ENCODE measurements at regions not wholly inside any gene's neighbourhood (a gene's known extent, or its start where the extent isn't known, plus 50 kb on each side); places are given as distances from the start of the nearest gene placed in this dataset.
"Not testable (repeated sequence)": the region's sequence is repeated elsewhere in the genome, so short reads cannot be mapped to it uniquely, and the experiment has no call there.

GRCh38 chr2:210956101-210956500 lies 399.7 kb downstream of the CPS1 start:
- H3K27ac ChIP-seq (ENCODE audit: low read depth, low read length) = no peak overlapping the region
- H3K4me3 ChIP-seq (ENCODE audit: low read length) = no peak overlapping the region

GRCh38 chr2:210961249-210961648 lies 404.9 kb downstream of the CPS1 start:
- WGBS = 81% methylated on average over 2 of the region's 2 CpGs
- H3K4me1 ChIP-seq (ENCODE audit: insufficient read depth, low read length) = no peaks in the 10 kb centered on the region
- H3K9ac ChIP-seq (ENCODE audit: low read depth, low read length) = no peak overlapping the region
- no peaks in the 10 kb centered on the region for H3K9me3 ChIP-seq (ENCODE audit: insufficient read depth, low read depth, low read length)
- no peak overlapping the region for H3K27ac ChIP-seq (ENCODE audit: low read depth, low read length)
- no peak overlapping the region for H3K4me3 ChIP-seq (ENCODE audit: low read length)
- H3K27me3 ChIP-seq (ENCODE audit: insufficient read depth, low read length) = no peaks in the 10 kb centered on the region
- H3K36me3 ChIP-seq (ENCODE audit: insufficient read depth, low read length) = no peaks in the 10 kb centered on the region

More at GRCh38 chr2:210956101-210956500, 399.7 kb downstream of the CPS1 start:
- H3K27me3 ChIP-seq (ENCODE audit: insufficient read depth, low read length) = no peaks in the 10 kb centered on the region
- no peak overlapping the region for H3K9ac ChIP-seq (ENCODE audit: low read depth, low read length)
- H3K4me1 ChIP-seq (ENCODE audit: insufficient read depth, low read length) = no peaks in the 10 kb centered on the region
- H3K9me3 ChIP-seq (ENCODE audit: insufficient read depth, low read depth, low read length) = no peaks in the 10 kb centered on the region
- no peaks in the 10 kb centered on the region for H3K36me3 ChIP-seq (ENCODE audit: insufficient read depth, low read length)

- Histone ChIP-seq H3K27ac (ENCODE audit: low read depth, low read length) (no peak overlapping the region), H3K9me3 (ENCODE audit: insufficient read depth, low read depth, low read length) (no peaks in the 10 kb centered on the region), H3K36me3 (ENCODE audit: insufficient read depth, low read length) (no peaks in the 10 kb centered on the region), H3K9ac (ENCODE audit: low read depth, low read length) (no peak overlapping the region), H3K27me3 (ENCODE audit: insufficient read depth, low read length) (no peaks in the 10 kb centered on the region), H3K4me1 (ENCODE audit: insufficient read depth, low read length) (no peaks in the 10 kb centered on the region), H3K4me3 (ENCODE audit: low read length) (no peak overlapping the region)
- no CpG with 5 or more reads among the region's 2 CpGs for WGBS
Measured at GRCh38 chr2:210963386-210963785, 407.0 kb downstream of the CPS1 start.

- Histone ChIP-seq H3K9me3 (ENCODE audit: insufficient read depth, low read depth, low read length) (no peaks in the 10 kb centered on the region), H3K9ac (ENCODE audit: low read depth, low read length) (no peak overlapping the region), H3K27me3 (ENCODE audit: insufficient read depth, low read length) (no peaks in the 10 kb centered on the region), H3K4me3 (ENCODE audit: low read length) (no peak overlapping the region), H3K4me1 (ENCODE audit: insufficient read depth, low read length) (no peaks in the 10 kb centered on the region), H3K36me3 (ENCODE audit: insufficient read depth, low read length) (no peaks in the 10 kb centered on the region), H3K27ac (ENCODE audit: low read depth, low read length) (no peak overlapping the region)
- WGBS = 96% methylated on average over 2 of the region's 2 CpGs
Measured at GRCh38 chr2:210964141-210964764, 407.9 kb downstream of the CPS1 start.

GRCh38 chr2:210965472-210965871 lies 409.1 kb downstream of the CPS1 start:
- WGBS = 97% methylated on average over 3 of the region's 3 CpGs
- H3K4me1 ChIP-seq (ENCODE audit: insufficient read depth, low read length) = no peaks in the 10 kb centered on the region
- no peaks in the 10 kb centered on the region for H3K9me3 ChIP-seq (ENCODE audit: insufficient read depth, low read depth, low read length)
- no peak overlapping the region for H3K9ac ChIP-seq (ENCODE audit: low read depth, low read length)
- no peaks in the 10 kb centered on the region for H3K36me3 ChIP-seq (ENCODE audit: insufficient read depth, low read length)
- no peak overlapping the region for H3K4me3 ChIP-seq (ENCODE audit: low read length)
- H3K27me3 ChIP-seq (ENCODE audit: insufficient read depth, low read length) = no peaks in the 10 kb centered on the region
- no peak overlapping the region for H3K27ac ChIP-seq (ENCODE audit: low read depth, low read length)

GRCh38 chr2:210966330-210966729 lies 409.9 kb downstream of the CPS1 start:
- no peak overlapping the region for H3K27ac ChIP-seq (ENCODE audit: low read depth, low read length)
- no peaks in the 10 kb centered on the region for H3K27me3 ChIP-seq (ENCODE audit: insufficient read depth, low read length)
- no peaks in the 10 kb centered on the region for H3K9me3 ChIP-seq (ENCODE audit: insufficient read depth, low read depth, low read length)
- H3K4me1 ChIP-seq (ENCODE audit: insufficient read depth, low read length) = no peaks in the 10 kb centered on the region
- H3K9ac ChIP-seq (ENCODE audit: low read depth, low read length) = no peak overlapping the region
- 100% methylated on average over 1 of the region's 2 CpGs for WGBS
- no peaks in the 10 kb centered on the region for H3K36me3 ChIP-seq (ENCODE audit: insufficient read depth, low read length)
- no peak overlapping the region for H3K4me3 ChIP-seq (ENCODE audit: low read length)

- WGBS = 95% methylated on average over 1 of the region's 1 CpG
- Histone ChIP-seq H3K27me3 (ENCODE audit: insufficient read depth, low read length) (no peaks in the 10 kb centered on the region), H3K4me1 (ENCODE audit: insufficient read depth, low read length) (no peaks in the 10 kb centered on the region), H3K9me3 (ENCODE audit: insufficient read depth, low read depth, low read length) (0 out of 2 replicates have a peak, but pooled peaks cover 2% of the 10 kb centered on the region), H3K36me3 (ENCODE audit: insufficient read depth, low read length) (no peaks in the 10 kb centered on the region), H3K27ac (ENCODE audit: low read depth, low read length) (no peak overlapping the region), H3K9ac (ENCODE audit: low read depth, low read length) (no peak overlapping the region), H3K4me3 (ENCODE audit: low read length) (no peak overlapping the region)
Measured at GRCh38 chr2:210971431-210971830, 415.0 kb downstream of the CPS1 start.

GRCh38 chr2:210986806-210987205 lies 430.4 kb downstream of the CPS1 start:
- H3K27ac ChIP-seq (ENCODE audit: low read depth, low read length); H3K4me1 ChIP-seq (ENCODE audit: insufficient read depth, low read length); H3K4me3 ChIP-seq (ENCODE audit: low read length); H3K9ac ChIP-seq (ENCODE audit: low read depth, low read length); H3K9me3 ChIP-seq (ENCODE audit: insufficient read depth, low read depth, low read length); H3K36me3 ChIP-seq (ENCODE audit: insufficient read depth, low read length); H3K27me3 ChIP-seq (ENCODE audit: insufficient read depth, low read length): not testable (repeated sequence)
- WGBS = 85% methylated on average over 5 of the region's 5 CpGs

GRCh38 chr2:210991107-210991506 lies 434.7 kb downstream of the CPS1 start:
- H3K4me1 ChIP-seq (ENCODE audit: insufficient read depth, low read length) = no peaks in the 10 kb centered on the region
- peaks cover 5% of the 10 kb centered on the region; the same call in 1 of the 2 replicates for H3K9me3 ChIP-seq (ENCODE audit: insufficient read depth, low read depth, low read length)
- H3K27ac ChIP-seq (ENCODE audit: low read depth, low read length) = no peak overlapping the region
- no peaks in the 10 kb centered on the region for H3K27me3 ChIP-seq (ENCODE audit: insufficient read depth, low read length)
- no peak overlapping the region for H3K4me3 ChIP-seq (ENCODE audit: low read length)
- H3K9ac ChIP-seq (ENCODE audit: low read depth, low read length) = no peak overlapping the region
- 100% methylated on average over 2 of the region's 3 CpGs for WGBS
- no peaks in the 10 kb centered on the region for H3K36me3 ChIP-seq (ENCODE audit: insufficient read depth, low read length)

GRCh38 chr2:210994104-210994503 lies 437.7 kb downstream of the CPS1 start:
- no peaks in the 10 kb centered on the region for H3K36me3 ChIP-seq (ENCODE audit: insufficient read depth, low read length)
- no peak overlapping the region for H3K4me3 ChIP-seq (ENCODE audit: low read length)
- no peaks in the 10 kb centered on the region for H3K4me1 ChIP-seq (ENCODE audit: insufficient read depth, low read length)
- H3K27me3 ChIP-seq (ENCODE audit: insufficient read depth, low read length) = no peaks in the 10 kb centered on the region
- no peak overlapping the region for H3K9ac ChIP-seq (ENCODE audit: low read depth, low read length)
- H3K27ac ChIP-seq (ENCODE audit: low read depth, low read length) = no peak overlapping the region
- peaks cover 5% of the 10 kb centered on the region; the same call in 1 of the 2 replicates for H3K9me3 ChIP-seq (ENCODE audit: insufficient read depth, low read depth, low read length)

- Histone ChIP-seq H3K27me3 (ENCODE audit: insufficient read depth, low read length) (no peaks in the 10 kb centered on the region), H3K9ac (ENCODE audit: low read depth, low read length) (no peak overlapping the region), H3K27ac (ENCODE audit: low read depth, low read length) (no peak overlapping the region), H3K9me3 (ENCODE audit: insufficient read depth, low read depth, low read length) (peaks cover 5% of the 10 kb centered on the region; the same call in 1 of the 2 replicates), H3K4me1 (ENCODE audit: insufficient read depth, low read length) (no peaks in the 10 kb centered on the region), H3K4me3 (ENCODE audit: low read length) (no peak overlapping the region), H3K36me3 (ENCODE audit: insufficient read depth, low read length) (no peaks in the 10 kb centered on the region)
Measured at GRCh38 chr2:210997373-210997772, 441.0 kb downstream of the CPS1 start.

GRCh38 chr2:210998334-210998733 lies 441.9 kb downstream of the CPS1 start:
- H3K4me1 ChIP-seq (ENCODE audit: insufficient read depth, low read length) = no peaks in the 10 kb centered on the region
- H3K27me3 ChIP-seq (ENCODE audit: insufficient read depth, low read length) = no peaks in the 10 kb centered on the region
- no peak overlapping the region for H3K27ac ChIP-seq (ENCODE audit: low read depth, low read length)
- no peak overlapping the region for H3K4me3 ChIP-seq (ENCODE audit: low read length)
- H3K9ac ChIP-seq (ENCODE audit: low read depth, low read length) = no peak overlapping the region
- WGBS = 95% methylated on average over 1 of the region's 2 CpGs
- peaks cover 5% of the 10 kb centered on the region; the same call in 1 of the 2 replicates for H3K9me3 ChIP-seq (ENCODE audit: insufficient read depth, low read depth, low read length)
- H3K36me3 ChIP-seq (ENCODE audit: insufficient read depth, low read length) = no peaks in the 10 kb centered on the region
